ENCODE measurements at regions not wholly inside any gene's neighbourhood (a gene's known extent, or its start where the extent isn't known, plus 50 kb on each side); places are given as distances from the start of the nearest gene placed in this dataset.

- peak; percentile 39 for DNase-seq (ENCODE audit: low read depth)
- TF ChIP-seq CTCF (conservative IDR thresholded peaks at IDR 0.05; ENCODE audit: low read depth, low read length): no peak
- H3K4me3 ChIP-seq (ENCODE audit: low read depth, low read length): no peak overlapping the region
Measured at GRCh38 chr4:173878701-173879100, 348.7 kb upstream of the HAND2 start.

GRCh38 chr4:173871643-173872042 lies 341.6 kb upstream of the HAND2 start:
- DNase-seq (ENCODE audit: low read depth): no peak
- no peak overlapping the region for H3K4me3 ChIP-seq (ENCODE audit: low read depth, low read length)
- no peak for TF ChIP-seq CTCF (conservative IDR thresholded peaks at IDR 0.05; ENCODE audit: low read depth, low read length)

DNA sequence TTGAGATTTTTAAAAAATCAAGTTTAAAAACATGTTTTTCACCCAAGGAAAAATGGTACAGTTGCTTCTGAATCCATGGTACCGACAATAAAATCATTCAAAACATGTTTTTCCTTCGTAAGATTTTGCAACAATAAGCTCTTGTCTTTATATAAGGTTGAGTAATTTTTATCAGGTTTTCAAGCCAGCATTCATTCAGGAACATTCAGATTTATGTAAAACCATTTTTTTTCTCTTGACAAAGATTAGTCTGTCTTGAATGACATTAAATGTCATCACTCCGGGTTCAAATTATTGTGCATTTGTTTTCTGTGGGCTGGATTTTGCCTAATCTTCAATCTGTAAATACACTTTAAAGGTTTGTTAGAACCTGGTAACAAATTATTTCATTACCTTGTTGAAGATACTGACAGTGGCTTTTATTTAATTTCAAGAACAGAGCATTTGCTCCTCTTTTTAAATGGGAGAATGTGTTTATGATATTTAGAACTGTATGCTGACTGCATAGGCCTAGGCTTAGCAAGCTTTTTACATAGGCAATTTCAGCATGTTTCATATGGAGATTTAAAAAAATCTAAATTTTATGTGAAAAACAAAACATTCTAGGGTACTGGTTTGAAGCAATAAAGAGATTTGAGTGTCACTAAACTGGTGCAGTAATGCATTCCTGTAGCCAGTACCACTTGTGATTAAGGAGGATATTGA lies 336.4 kb upstream of the HAND2 start:
- DNase-seq (ENCODE audit: low read depth): no peak
- no peak overlapping the region for H3K4me3 ChIP-seq (ENCODE audit: low read depth, low read length)
- no peak for TF ChIP-seq CTCF (conservative IDR thresholded peaks at IDR 0.05; ENCODE audit: low read depth, low read length)

- no peak for TF ChIP-seq CTCF (conservative IDR thresholded peaks at IDR 0.05; ENCODE audit: low read depth, low read length)
- DNase-seq (ENCODE audit: low read depth): no peak
- H3K4me3 ChIP-seq (ENCODE audit: low read depth, low read length): no peak overlapping the region
Measured at GRCh38 chr4:173862754-173863153, 332.7 kb upstream of the HAND2 start.

GRCh38 chr4:173860094-173860493 lies 330.1 kb upstream of the HAND2 start:
- TF ChIP-seq CTCF (conservative IDR thresholded peaks at IDR 0.05; ENCODE audit: low read depth, low read length): no peak
- H3K4me3 ChIP-seq (ENCODE audit: low read depth, low read length): no peak overlapping the region
- DNase-seq (ENCODE audit: low read depth): no peak

- TF ChIP-seq CTCF (conservative IDR thresholded peaks at IDR 0.05; ENCODE audit: low read depth, low read length): no peak
- peak; percentile 4 for DNase-seq (ENCODE audit: low read depth)
Measured at GRCh38 chr4:173859091-173859713, 329.2 kb upstream of the HAND2 start.

GRCh38 chr4:173858471-173858870 lies 328.4 kb upstream of the HAND2 start:
- H3K4me3 ChIP-seq (ENCODE audit: low read depth, low read length): no peak overlapping the region
- TF ChIP-seq CTCF (conservative IDR thresholded peaks at IDR 0.05; ENCODE audit: low read depth, low read length): no peak
- no peak for DNase-seq (ENCODE audit: low read depth)

More at GRCh38 chr4:173859091-173859713, 329.2 kb upstream of the HAND2 start:
- no peak overlapping the region for H3K4me3 ChIP-seq (ENCODE audit: low read depth, low read length)
